ENCODE measurements at regions not wholly inside any gene's neighbourhood (a gene's known extent, or its start where the extent isn't known, plus 50 kb on each side); places are given as distances from the start of the nearest gene placed in this dataset.

GRCh38 chr6:4313044-4313686 lies 177.8 kb upstream of the ECI2 start:
- no peak for DNase-seq

- no peak for DNase-seq
Observed at GRCh38 chr6:4311976-4312860, 176.8 kb upstream of the ECI2 start.

- no peak for DNase-seq
Observed at GRCh38 chr6:4309540-4309939, 174.2 kb upstream of the ECI2 start.

GRCh38 chr6:4308364-4308763 lies 173.0 kb upstream of the ECI2 start:
- no peak for DNase-seq

GRCh38 chr6:4304927-4305455 lies 169.6 kb upstream of the ECI2 start:
- no peak for DNase-seq

GRCh38 chr6:4303638-4304037 lies 168.3 kb upstream of the ECI2 start:
- no peak for DNase-seq

- no peak for DNase-seq
Observed at GRCh38 chr6:4302524-4302923, 167.1 kb upstream of the ECI2 start.

- no peak for DNase-seq
Observed at GRCh38 chr6:4301871-4302270, 166.5 kb upstream of the ECI2 start.

GRCh38 chr6:4300917-4301316 lies 165.5 kb upstream of the ECI2 start:
- DNase-seq, result no peak

- DNase-seq, result no peak
Observed at GRCh38 chr6:4299476-4299875, 164.1 kb upstream of the ECI2 start.

- no peak for DNase-seq
Observed at GRCh38 chr6:4297348-4297747, 162.0 kb upstream of the ECI2 start.

GRCh38 chr6:4296552-4296951 lies 161.2 kb upstream of the ECI2 start:
- no peak for DNase-seq

- no peak for DNase-seq
Observed at GRCh38 chr6:4295783-4296155, 160.4 kb upstream of the ECI2 start.

- DNase-seq, result no peak
Observed at GRCh38 chr6:4295058-4295782, 159.8 kb upstream of the ECI2 start.

GRCh38 chr6:4294636-4295035 lies 159.3 kb upstream of the ECI2 start:
- DNase-seq, result no peak

- DNase-seq, result no peak
Observed at GRCh38 chr6:4291453-4292403, 156.4 kb upstream of the ECI2 start.

- no peak for DNase-seq
Observed at GRCh38 chr6:4289770-4290320, 154.5 kb upstream of the ECI2 start.

- DNase-seq, result no peak
Observed at GRCh38 chr6:4287811-4288244, 152.5 kb upstream of the ECI2 start.

GRCh38 chr6:4287372-4287771 lies 152.0 kb upstream of the ECI2 start:
- DNase-seq, result no peak

- no peak for DNase-seq
Observed at GRCh38 chr6:4282926-4283325, 147.6 kb upstream of the ECI2 start.

GRCh38 chr6:4281341-4282293 lies 146.2 kb upstream of the ECI2 start:
- DNase-seq, result no peak

All from activated naive CD4-positive, alpha-beta T cell (primary cell).